Osteocyte (in vitro differentiated cells): ENCODE measurements at regions not wholly inside any gene's neighbourhood (a gene's known extent, or its start where the extent isn't known, plus 50 kb on each side); places are given as distances from the start of the nearest gene placed in this dataset.

Source experiments
- DNase-seq: peaks from one replicate; pipeline ENCODE4 v3.0.0; 2021; ENCODE audit warnings: mixed read lengths; ENCODE audit not compliant: unreplicated experiment; ENCODE audit errors: extremely low spot score
- H3K27ac Mint-ChIP-seq: one replicate; pipeline ENCODE4 v1.8.0; 2021; ENCODE audit warnings: mild to moderate bottlenecking, mixed read lengths; ENCODE audit not compliant: unreplicated experiment
- H3K27me3 Mint-ChIP-seq: one replicate; pipeline ENCODE4 v1.8.0; 2021; ENCODE audit warnings: mixed read lengths; ENCODE audit not compliant: unreplicated experiment
- H3K36me3 Mint-ChIP-seq: one replicate; pipeline ENCODE4 v1.8.0; 2021; ENCODE audit warnings: mixed read lengths; ENCODE audit not compliant: unreplicated experiment
- H3K4me1 Mint-ChIP-seq: one replicate; pipeline ENCODE4 v1.8.0; 2021; ENCODE audit warnings: mixed read lengths; ENCODE audit not compliant: unreplicated experiment
- H3K4me3 Mint-ChIP-seq: one replicate; pipeline ENCODE4 v1.8.0; 2021; ENCODE audit warnings: mild to moderate bottlenecking, moderate library complexity, mixed read lengths; ENCODE audit not compliant: unreplicated experiment
- H3K9me3 Mint-ChIP-seq: one replicate; pipeline ENCODE4 v1.8.0; 2021; ENCODE audit warnings: mixed read lengths; ENCODE audit not compliant: unreplicated experiment
- CTCF ChIP-seq: fragments of 200-600 bp; sonication (generic); IDR thresholded peaks from 2 replicates; pipeline ENCODE4 v1.5.0; 2021; ENCODE audit warnings: antibody characterized with exemption, mild to moderate bottlenecking, moderate library complexity

- TF ChIP-seq CTCF, result no peak
- no peak overlapping the region for H3K4me3 Mint-ChIP-seq
- no peaks in the 10 kb centered on the region for H3K9me3 Mint-ChIP-seq
- H3K4me1 Mint-ChIP-seq, result peaks cover 19% of the 10 kb centered on the region
- no peak for DNase-seq
- H3K36me3 Mint-ChIP-seq, result no peaks in the 10 kb centered on the region
- H3K27me3 Mint-ChIP-seq, result no peaks in the 10 kb centered on the region
- no peak overlapping the region for H3K27ac Mint-ChIP-seq
Observed at GRCh38 chr4:164538097-164538496, 215.8 kb upstream of the SMIM31 start.

- DNase-seq, result no peak
- H3K27me3 Mint-ChIP-seq, result no peaks in the 10 kb centered on the region
- no peak overlapping the region for H3K27ac Mint-ChIP-seq
- no peak for TF ChIP-seq CTCF
- no peak overlapping the region for H3K4me3 Mint-ChIP-seq
- H3K9me3 Mint-ChIP-seq, result peaks cover 6% of the 10 kb centered on the region
- peaks cover 14% of the 10 kb centered on the region for H3K4me1 Mint-ChIP-seq
- no peaks in the 10 kb centered on the region for H3K36me3 Mint-ChIP-seq
Observed at GRCh38 chr4:164540987-164541386, 212.9 kb upstream of the SMIM31 start.

- peaks cover under 1% of the 10 kb centered on the region for H3K4me1 Mint-ChIP-seq
- H3K4me3 Mint-ChIP-seq, result no peak overlapping the region
- TF ChIP-seq CTCF, result no peak
- no peaks in the 10 kb centered on the region for H3K27me3 Mint-ChIP-seq
- no peak overlapping the region for H3K27ac Mint-ChIP-seq
- no peak for DNase-seq
- H3K9me3 Mint-ChIP-seq, result peaks cover 6% of the 10 kb centered on the region
- H3K36me3 Mint-ChIP-seq, result no peaks in the 10 kb centered on the region
Observed at GRCh38 chr4:164542431-164542830, 211.5 kb upstream of the SMIM31 start.

- no peak for TF ChIP-seq CTCF
- Mint-ChIP-seq H3K36me3 (no peaks in the 10 kb centered on the region), H3K27ac (no peak overlapping the region), H3K27me3 (no peaks in the 10 kb centered on the region), H3K9me3 (no peaks in the 10 kb centered on the region), H3K4me1 (no peaks in the 10 kb centered on the region), H3K4me3 (no peak overlapping the region)
- DNase-seq, result no peak
Observed at GRCh38 chr4:164550989-164551712, 202.8 kb upstream of the SMIM31 start.

GRCh38 chr4:164551713-164552040, 202.3 kb upstream of the SMIM31 start:
- Mint-ChIP-seq H3K4me3 (no peak overlapping the region), H3K36me3 (no peaks in the 10 kb centered on the region), H3K9me3 (no peaks in the 10 kb centered on the region), H3K27me3 (no peaks in the 10 kb centered on the region), H3K27ac (no peak overlapping the region), H3K4me1 (no peaks in the 10 kb centered on the region)
- no peak for TF ChIP-seq CTCF
- no peak for DNase-seq
